GM23338 (cell line): ENCODE measurements at regions not wholly inside any gene's neighbourhood (a gene's known extent, or its start where the extent isn't known, plus 50 kb on each side); places are given as distances from the start of the nearest gene placed in this dataset.

Source experiments
- ATAC-seq: fragments of 200-7000 bp; cut with Tn5 transposase; 3 replicates; pipeline ENCODE4 v1.9.1; 2020
- DNase-seq: peaks from one replicate; pipeline ENCODE4 v3.0.0-alpha.2; 2015; ENCODE audit warnings: low spot score
- H2AFZ ChIP-seq: fragments of 200-600 bp; sonication (generic); 2 replicates; pipeline ENCODE4 v1.8.0; 2016; ENCODE audit warnings: antibody characterized with exemption, mild to moderate bottlenecking, moderate library complexity
- H3F3A ChIP-seq: fragments of 200-600 bp; sonication (generic); replicated peaks from 2 replicates; pipeline ENCODE4 v1.8.0; 2017; ENCODE audit warnings: antibody characterized with exemption, mixed run types, low read depth
- H3K27ac ChIP-seq: fragments of 200-600 bp; sonication (generic); 2 replicates; pipeline ENCODE4 v1.6.1; 2016; ENCODE audit warnings: low read depth
- H3K27me3 ChIP-seq: fragments of 200-600 bp; sonication (generic); 2 replicates; pipeline ENCODE4 v1.8.0; 2016; ENCODE audit warnings: mild to moderate bottlenecking, mixed run types, moderate library complexity; ENCODE audit not compliant: insufficient read depth
- H3K36me3 ChIP-seq: fragments of 200-600 bp; sonication (generic); 2 replicates; pipeline ENCODE4 v1.8.0; 2016; ENCODE audit warnings: mild to moderate bottlenecking; ENCODE audit not compliant: insufficient read depth
- H3K4me1 ChIP-seq: fragments of 200-600 bp; sonication (generic); 2 replicates; pipeline ENCODE4 v1.8.0; 2016; ENCODE audit warnings: mild to moderate bottlenecking, moderate library complexity; ENCODE audit not compliant: insufficient read depth
- H3K4me2 ChIP-seq: fragments of 200-600 bp; sonication (generic); 2 replicates; pipeline ENCODE4 v1.7.1; 2017; ENCODE audit warnings: mixed run types
- H3K4me3 ChIP-seq: fragments of 200-600 bp; sonication (generic); 2 replicates; pipeline ENCODE4 v1.6.1; 2016; ENCODE audit warnings: mixed run types
- H3K79me2 ChIP-seq: fragments of 200-600 bp; sonication (generic); replicated peaks from 2 replicates; pipeline ENCODE4 v1.8.0; 2017; ENCODE audit warnings: mild to moderate bottlenecking; ENCODE audit not compliant: insufficient read depth
- H3K9me2 ChIP-seq: fragments of 200-600 bp; sonication (generic); 2 replicates; pipeline ENCODE4 v1.8.0; 2017; ENCODE audit not compliant: insufficient read depth
- H4K20me1 ChIP-seq: fragments of 200-600 bp; sonication (generic); replicated peaks from 2 replicates; pipeline ENCODE4 v1.8.0; 2017; ENCODE audit warnings: mild to moderate bottlenecking; ENCODE audit not compliant: insufficient read depth
- H3K27ac Mint-ChIP-seq: 2 replicates; pipeline ENCODE4 v1.8.0; 2020; ENCODE audit warnings: inconsistent platforms, mild to moderate bottlenecking, moderate library complexity, mixed read lengths
- H3K27me3 Mint-ChIP-seq: 3 replicates; pipeline ENCODE4 v1.8.0; 2022; ENCODE audit warnings: low read depth, mild to moderate bottlenecking, moderate library complexity, mixed read lengths, inconsistent platforms; ENCODE audit not compliant: insufficient read depth, poor library complexity
- H3K36me3 Mint-ChIP-seq: 3 replicates; pipeline ENCODE4 v1.8.0; 2021; ENCODE audit warnings: low read depth, mild to moderate bottlenecking, inconsistent platforms, moderate library complexity, mixed read lengths
- H3K4me1 Mint-ChIP-seq: 3 replicates; pipeline ENCODE4 v1.8.0; 2020; ENCODE audit warnings: mild to moderate bottlenecking, inconsistent platforms, mixed read lengths
- H3K4me3 Mint-ChIP-seq: 3 replicates; pipeline ENCODE4 v1.8.0; 2021; ENCODE audit warnings: moderate library complexity, mild to moderate bottlenecking, inconsistent platforms, mixed read lengths
- H3K9me3 Mint-ChIP-seq: 3 replicates; pipeline ENCODE4 v1.8.0; 2020; ENCODE audit warnings: moderate library complexity, mild to moderate bottlenecking, inconsistent platforms, mixed read lengths
- CREB1 ChIP-seq: fragments of 250-450 bp; sonication (Bioruptor Pico); IDR thresholded peaks from 2 replicates; pipeline ENCODE4 v1.5.0; 2020; ENCODE audit warnings: low read depth, mild to moderate bottlenecking, moderate library complexity
- CTCF ChIP-seq, 2 experiments: fragments of 200-600 bp in 1 of 2; sonication (generic) in 1 of 2; conservative IDR thresholded peaks; 2 replicates each; pipeline versions ENCODE4 v1.5.1 to v1.6.1; 2016 to 2017; ENCODE audit warnings: antibody characterized with exemption in 2 of 2, low read depth in 2 of 2, mild to moderate bottlenecking in 2 of 2, moderate library complexity in 1 of 2
- ETS1 ChIP-seq: IDR thresholded peaks from 2 replicates; pipeline ENCODE4 v1.6.1; 2016; ENCODE audit warnings: antibody characterized with exemption
- JUNB ChIP-seq: IDR thresholded peaks from one replicate; pipeline ENCODE4 v1.6.1; 2016; ENCODE audit warnings: antibody characterized with exemption; ENCODE audit not compliant: unreplicated experiment
- POLR2AphosphoS5 ChIP-seq: IDR thresholded peaks from 2 replicates; pipeline ENCODE4 v1.6.1; 2016; ENCODE audit warnings: antibody characterized with exemption, low read depth
- REST ChIP-seq: IDR thresholded peaks from one replicate; pipeline ENCODE4 v1.6.1; 2018; ENCODE audit warnings: antibody characterized with exemption; ENCODE audit not compliant: unreplicated experiment
- STAT1 ChIP-seq: IDR thresholded peaks from one replicate; pipeline ENCODE4 v1.6.1; 2016; ENCODE audit warnings: antibody characterized with exemption; ENCODE audit not compliant: unreplicated experiment
- ZNF114 ChIP-seq: fragments of 250-450 bp; sonication (Bioruptor Pico); IDR thresholded peaks from 2 replicates; pipeline ENCODE4 v1.5.0; 2020; ENCODE audit warnings: mild to moderate bottlenecking, moderate library complexity
- ZNF331 ChIP-seq: fragments of 250-450 bp; sonication (Bioruptor Pico); IDR thresholded peaks from 2 replicates; pipeline ENCODE4 v1.5.0; 2020; ENCODE audit warnings: low read depth, mild to moderate bottlenecking, moderate library complexity
- ZNF462 ChIP-seq: fragments of 250-450 bp; sonication (Bioruptor Pico); IDR thresholded peaks from 2 replicates; pipeline ENCODE4 v1.5.0; 2020; ENCODE audit warnings: mild to moderate bottlenecking, moderate library complexity

- Mint-ChIP-seq H3K27me3 (peaks cover 3% of the 10 kb centered on the region), H3K4me1 (no peaks in the 10 kb centered on the region), H3K27ac (no peak overlapping the region), H3K4me3 (no peak overlapping the region), H3K9me3 (no peaks in the 10 kb centered on the region), H3K36me3 (no peaks in the 10 kb centered on the region)
- H3K4me3 ChIP-seq = no peak overlapping the region
- no peaks in the 10 kb centered on the region for H3K9me2 ChIP-seq
- H4K20me1 ChIP-seq = no peaks in the 10 kb centered on the region
- H3K27ac ChIP-seq = no peak overlapping the region
- DNase-seq (no peak), ATAC-seq (no peak)
- no peaks in the 10 kb centered on the region for H3K36me3 ChIP-seq
- H3K79me2 ChIP-seq = no peaks in the 10 kb centered on the region
- no peak for TF ChIP-seq REST
- peak in 1 of 2 experiments; percentile 25; a peak in 2 of 4 replicates for TF ChIP-seq CTCF (conservative IDR thresholded peaks at IDR 0.05; ENCODE audit: low read depth in 2 of 2)
- no peak for TF ChIP-seq STAT1
- TF ChIP-seq POLR2AphosphoS5 = no peak
- H3F3A ChIP-seq = no peaks in the 10 kb centered on the region
- H3K4me2 ChIP-seq = no peak overlapping the region
- no peak overlapping the region for H2AFZ ChIP-seq
- no peaks in the 10 kb centered on the region for H3K27me3 ChIP-seq
- no peaks in the 10 kb centered on the region for H3K4me1 ChIP-seq
Measured at GRCh38 chr12:115222220-115222619, 538.2 kb upstream of the TBX3 start.

GRCh38 chr12:115216301-115216700, 532.3 kb upstream of the TBX3 start:
- no peak overlapping the region for H2AFZ ChIP-seq
- Mint-ChIP-seq H3K27ac (no peak overlapping the region), H3K9me3 (no peaks in the 10 kb centered on the region; the same call in 1 of the 3 replicates), H3K36me3 (no peaks in the 10 kb centered on the region; the same call in 2 of the 3 replicates), H3K4me1 (peaks cover 9% of the 10 kb centered on the region), H3K27me3 (no peaks in the 10 kb centered on the region), H3K4me3 (no peak overlapping the region)
- no peaks in the 10 kb centered on the region for H3F3A ChIP-seq
- H4K20me1 ChIP-seq = no peaks in the 10 kb centered on the region
- peaks cover 9% of the 10 kb centered on the region; the same call in 1 of the 2 replicates for H3K4me1 ChIP-seq
- ATAC-seq = no peak
- H3K79me2 ChIP-seq = no peaks in the 10 kb centered on the region
- no peak overlapping the region for H3K27ac ChIP-seq
- no peaks in the 10 kb centered on the region for H3K9me2 ChIP-seq
- no peak overlapping the region for H3K4me2 ChIP-seq
- H3K36me3 ChIP-seq = no peaks in the 10 kb centered on the region
- H3K27me3 ChIP-seq = no peaks in the 10 kb centered on the region
- no peak overlapping the region for H3K4me3 ChIP-seq
- DNase-seq = no peak
- TF ChIP-seq ZNF114 (CRISPR knock-in tag) = no peak
- TF ChIP-seq POLR2AphosphoS5 = no peak
- TF ChIP-seq ZNF331 = no peak
- TF ChIP-seq ETS1 = no peak
- no peak for TF ChIP-seq ZNF462
- no peak for TF ChIP-seq JUNB
- no peak for TF ChIP-seq CREB1 (CRISPR knock-in tag)
